ENCODE measurements at regions not wholly inside any gene's neighbourhood (a gene's known extent, or its start where the extent isn't known, plus 50 kb on each side); places are given as distances from the start of the nearest gene placed in this dataset.
"Not testable (repeated sequence)": the region's sequence is repeated elsewhere in the genome, so short reads cannot be mapped to it uniquely, and the experiment has no call there.

GRCh38 chr2:183463821-183464220 is 339.6 kb downstream of the NUP35 start:
- DNase-seq: no peak

GRCh38 chr2:183465048-183465447 is 340.8 kb downstream of the NUP35 start:
- DNase-seq: no peak

DNA sequence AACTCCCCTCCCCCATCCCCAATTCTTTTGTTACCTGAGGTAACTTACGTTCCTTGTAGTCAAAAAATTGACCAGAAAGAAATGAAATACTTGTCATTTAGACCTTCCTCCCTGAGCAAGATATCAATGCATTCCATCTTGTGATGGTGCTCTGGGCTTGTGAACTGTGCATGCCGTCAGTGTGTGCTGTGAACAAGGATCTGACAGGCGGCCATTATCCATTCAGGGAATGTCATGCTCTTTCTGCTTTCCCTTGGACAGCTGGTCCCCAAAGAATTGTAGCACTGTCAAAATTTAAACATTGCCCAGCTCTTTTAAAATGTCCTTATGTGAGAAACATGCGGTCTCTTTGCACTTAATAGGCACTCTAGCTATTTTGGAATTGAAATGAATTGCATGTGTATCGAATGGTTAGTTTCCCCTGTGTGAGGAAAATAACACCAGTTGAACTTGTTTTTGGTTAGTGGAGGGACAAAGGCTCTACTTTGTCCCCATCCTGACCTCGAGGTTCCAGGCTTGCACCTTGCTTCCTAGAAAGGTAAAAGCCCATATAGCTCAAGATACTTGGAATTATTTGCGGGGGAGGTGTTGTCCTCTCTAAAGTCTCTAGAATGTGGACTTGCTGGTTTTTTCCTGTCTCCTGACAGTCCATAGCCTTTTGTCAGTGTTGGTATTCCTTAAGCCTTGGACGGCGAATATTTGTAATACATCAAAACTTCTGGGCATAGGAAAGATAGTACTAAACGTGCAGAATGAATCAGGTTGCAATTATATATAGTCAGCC is 350.9 kb downstream of the NUP35 start:
- DNase-seq: no peak

- DNase-seq: no peak
Observed at GRCh38 chr2:183476490-183476889, 352.2 kb downstream of the NUP35 start.

DNA sequence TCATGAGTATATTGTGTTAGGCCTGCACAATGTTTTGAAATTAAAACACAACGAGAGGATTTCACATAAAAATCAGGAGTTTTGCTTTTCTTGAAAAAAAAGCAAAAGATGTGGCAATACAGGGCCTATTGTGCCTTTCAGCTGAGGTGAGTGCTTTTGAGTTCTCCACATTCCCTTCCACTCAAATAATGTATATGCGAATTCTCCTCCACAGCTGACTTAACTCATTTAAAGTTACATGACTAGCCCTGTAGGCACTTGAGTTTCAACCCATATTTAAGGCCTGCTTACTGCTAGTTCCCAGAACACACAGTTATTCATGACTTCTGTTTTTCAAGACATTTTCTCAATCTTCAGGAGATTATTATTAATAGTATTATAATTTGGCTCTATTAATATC is 353.1 kb downstream of the NUP35 start:
- no peak for DNase-seq

DNA sequence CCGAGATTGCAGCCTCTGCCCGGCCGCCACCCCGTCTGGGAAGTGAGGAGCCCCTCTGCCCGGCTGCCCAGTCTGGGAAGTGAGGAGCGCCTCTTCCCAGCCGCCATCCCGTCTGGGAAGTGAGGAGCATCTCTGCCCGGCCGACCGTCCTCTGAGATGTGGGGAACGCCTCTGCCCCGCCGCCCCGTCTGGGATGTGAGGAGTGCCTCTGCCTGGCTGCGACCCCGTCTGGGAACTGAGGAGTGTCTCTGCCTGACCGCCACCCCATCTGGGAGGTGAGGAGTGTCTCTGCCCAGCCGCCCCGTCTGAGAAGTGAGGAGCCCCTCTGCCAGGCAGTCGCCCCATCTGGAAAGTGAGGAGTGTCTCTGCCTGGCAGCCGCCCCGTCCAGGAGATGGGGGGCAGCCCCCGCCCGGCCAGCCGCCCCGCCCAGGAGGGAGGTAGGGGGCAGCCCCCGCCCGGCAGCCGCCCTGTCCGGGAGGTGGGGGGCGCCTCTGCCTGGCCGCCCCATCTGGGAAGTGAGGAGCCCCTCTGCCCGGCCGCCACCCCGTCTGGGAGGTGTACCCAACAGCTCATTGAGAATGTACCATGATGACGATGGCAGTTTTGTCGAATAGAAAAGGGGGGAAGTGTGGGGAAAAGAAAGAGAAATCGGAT is 354.8 kb downstream of the NUP35 start:
- not testable (repeated sequence) for DNase-seq

- no peak for DNase-seq
Observed at GRCh38 chr2:183487326-183487725, 363.1 kb downstream of the NUP35 start.

DNA sequence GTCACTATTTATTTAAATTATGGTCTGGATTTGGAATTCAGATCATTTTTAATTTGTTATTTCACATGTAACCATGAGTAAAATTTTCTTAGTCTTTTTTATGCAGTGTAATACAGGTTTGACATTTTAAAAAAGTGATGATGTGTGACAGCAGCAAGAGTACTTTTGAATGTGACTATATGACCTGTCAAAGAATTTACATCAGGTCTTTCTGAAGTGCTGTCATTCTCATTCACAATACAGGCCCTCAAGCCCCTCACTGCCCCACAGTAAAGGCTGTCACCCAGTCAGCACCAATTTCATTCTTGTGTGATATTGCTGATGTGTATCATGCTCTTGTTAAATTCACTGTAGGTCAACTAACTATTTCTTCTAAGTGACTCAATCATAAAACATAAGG is 364.2 kb downstream of the NUP35 start:
- DNase-seq: no peak

GRCh38 chr2:183490489-183490888 is 366.2 kb downstream of the NUP35 start:
- DNase-seq: no peak

GRCh38 chr2:183490914-183491313 is 366.7 kb downstream of the NUP35 start:
- no peak for DNase-seq

GRCh38 chr2:183493040-183493439 is 368.8 kb downstream of the NUP35 start:
- DNase-seq: no peak

DNA sequence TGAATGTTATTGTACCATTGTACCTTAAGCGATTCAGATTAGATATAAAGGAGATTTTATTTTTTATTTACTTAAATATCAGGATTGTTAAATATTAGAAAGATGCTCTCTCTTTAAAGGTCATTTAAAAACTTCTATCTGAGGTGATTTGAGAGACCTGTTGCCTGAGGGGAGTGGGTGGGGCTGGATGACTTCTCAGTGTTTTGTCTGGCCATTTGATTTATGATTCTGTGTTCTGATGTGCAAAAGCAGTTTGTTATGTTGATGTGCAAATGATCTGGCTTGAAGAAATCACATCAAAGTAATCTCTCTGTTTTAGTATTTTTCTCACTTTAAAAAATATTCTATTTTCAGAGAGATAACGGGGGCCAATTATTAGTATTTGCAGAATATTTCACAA is 370.8 kb downstream of the NUP35 start:
- no peak for DNase-seq

GRCh38 chr2:183495589-183496267 is 371.5 kb downstream of the NUP35 start:
- DNase-seq: no peak

DNA sequence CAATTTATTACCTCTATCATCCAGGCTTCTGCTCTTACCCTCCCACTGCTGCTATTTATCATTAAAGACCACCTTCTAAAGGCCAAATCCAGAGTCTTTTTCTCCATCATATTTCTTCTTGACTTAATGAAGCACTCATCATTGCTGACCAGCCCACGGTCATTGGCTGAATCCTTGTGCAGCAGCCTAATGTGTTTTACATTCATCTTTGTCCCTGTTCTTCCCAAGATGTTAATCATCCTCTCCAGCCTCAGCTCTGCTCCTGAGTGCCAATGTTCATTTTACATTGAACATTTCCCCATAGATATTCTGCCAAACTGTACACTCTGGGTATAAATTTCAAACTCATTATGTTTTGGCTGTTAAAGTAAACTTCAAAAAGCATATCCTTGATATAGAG is 373.6 kb downstream of the NUP35 start:
- no peak for DNase-seq

GRCh38 chr2:183505911-183506310 is 381.7 kb downstream of the NUP35 start:
- no peak for DNase-seq

GRCh38 chr2:183511154-183511553 is 386.9 kb downstream of the NUP35 start:
- DNase-seq: no peak

- DNase-seq: no peak
Observed at GRCh38 chr2:183519371-183520056, 395.3 kb downstream of the NUP35 start.

DNA sequence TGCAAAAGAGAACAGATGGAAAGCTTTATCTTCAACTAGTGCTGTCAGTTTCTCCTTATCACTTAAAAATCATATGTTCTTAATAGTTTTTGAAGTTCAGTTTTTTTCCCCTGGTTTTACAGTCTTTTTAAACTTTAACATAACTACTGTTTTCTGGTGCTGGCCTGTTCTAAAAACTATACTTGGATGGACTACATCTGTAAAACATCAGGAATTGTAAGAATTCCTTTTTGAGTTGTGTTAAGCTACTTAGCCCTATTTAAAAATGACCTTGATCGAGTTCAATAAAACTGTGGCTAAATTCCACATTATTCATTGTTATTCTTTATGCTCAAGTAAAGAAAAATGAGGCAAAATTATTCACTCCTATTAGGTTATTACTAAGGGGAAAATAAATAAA is 397.7 kb downstream of the NUP35 start:
- DNase-seq: no peak

DNA sequence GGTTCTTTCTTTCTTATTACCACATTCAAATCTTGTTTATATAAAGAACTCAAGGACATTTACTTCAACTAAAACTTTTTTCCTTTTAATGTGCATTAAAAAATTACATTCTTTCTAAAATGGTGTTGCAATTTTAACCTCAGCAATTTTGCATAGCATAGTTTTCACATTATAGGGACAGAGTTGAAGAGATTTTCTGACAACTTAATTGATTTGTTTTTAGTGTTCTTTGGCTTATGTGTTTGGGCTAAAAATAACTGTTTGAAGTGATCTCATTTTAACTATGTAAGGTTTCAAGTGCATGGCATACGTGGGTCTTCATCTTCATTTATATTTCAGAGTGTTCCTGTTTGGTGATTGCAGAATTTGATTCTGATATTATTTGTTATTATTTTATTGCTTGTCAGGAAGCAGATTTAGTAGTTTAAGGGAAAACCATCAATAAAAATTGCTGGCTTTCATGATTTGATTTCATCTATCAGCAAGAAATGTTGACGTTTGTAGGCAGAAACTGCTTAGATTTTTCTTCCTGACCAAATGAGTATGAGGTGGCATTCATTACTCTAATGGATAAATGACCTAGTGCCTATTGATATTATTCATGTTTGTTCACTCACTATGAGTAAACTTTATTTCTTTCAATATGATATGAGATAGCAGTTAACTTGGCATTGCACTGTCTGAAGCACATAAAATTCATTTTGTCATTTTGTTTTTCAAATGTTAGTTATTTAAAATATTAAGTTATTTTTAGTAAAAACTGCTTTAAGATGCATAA is 398.4 kb downstream of the NUP35 start:
- no peak for DNase-seq

DNA sequence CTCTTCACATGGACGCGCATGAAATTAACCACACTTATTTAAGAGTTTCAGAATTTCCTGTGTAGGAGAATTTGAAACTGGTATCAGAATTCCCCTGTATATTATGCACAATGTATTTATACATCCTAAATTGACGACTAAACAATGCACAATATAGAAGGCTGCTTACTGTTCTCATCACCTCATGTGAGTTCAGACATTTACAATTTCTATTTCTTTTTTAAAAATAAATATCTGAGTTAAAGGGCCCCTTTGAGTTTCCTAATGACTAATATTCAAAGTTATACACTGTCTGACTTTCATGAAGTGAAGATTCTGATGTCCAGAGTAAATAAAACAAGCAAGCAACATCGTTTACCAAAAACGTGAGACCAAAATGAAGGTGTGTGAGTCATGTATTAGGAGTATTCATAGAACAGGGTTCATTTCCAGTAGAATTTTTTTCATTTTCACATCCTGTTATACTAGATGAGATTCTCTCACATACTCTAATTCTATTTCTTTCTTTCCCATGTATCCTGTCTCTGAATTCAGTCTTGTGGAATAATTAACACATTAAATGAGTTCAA is 406.2 kb downstream of the NUP35 start:
- no peak for DNase-seq

GRCh38 chr2:183532514-183532913 is 408.3 kb downstream of the NUP35 start:
- DNase-seq: no peak

- DNase-seq: no peak
Observed at GRCh38 chr2:183533021-183533420, 408.8 kb downstream of the NUP35 start.
